Activated CD4-positive, CD25-positive, alpha-beta regulatory T cell treated with anti-CD3 and anti-CD28 coated beads, Interleukin-2, amount 50 U/mL, for 16 hours (primary cell): ENCODE measurements at regions not wholly inside any gene's neighbourhood (a gene's known extent, or its start where the extent isn't known, plus 50 kb on each side); places are given as distances from the start of the nearest gene placed in this dataset.

Source experiments
- DNase-seq: peaks from one replicate; pipeline ENCODE4 v3.0.0-alpha.2; 2020; ENCODE audit warnings: low read depth, low spot score

DNA sequence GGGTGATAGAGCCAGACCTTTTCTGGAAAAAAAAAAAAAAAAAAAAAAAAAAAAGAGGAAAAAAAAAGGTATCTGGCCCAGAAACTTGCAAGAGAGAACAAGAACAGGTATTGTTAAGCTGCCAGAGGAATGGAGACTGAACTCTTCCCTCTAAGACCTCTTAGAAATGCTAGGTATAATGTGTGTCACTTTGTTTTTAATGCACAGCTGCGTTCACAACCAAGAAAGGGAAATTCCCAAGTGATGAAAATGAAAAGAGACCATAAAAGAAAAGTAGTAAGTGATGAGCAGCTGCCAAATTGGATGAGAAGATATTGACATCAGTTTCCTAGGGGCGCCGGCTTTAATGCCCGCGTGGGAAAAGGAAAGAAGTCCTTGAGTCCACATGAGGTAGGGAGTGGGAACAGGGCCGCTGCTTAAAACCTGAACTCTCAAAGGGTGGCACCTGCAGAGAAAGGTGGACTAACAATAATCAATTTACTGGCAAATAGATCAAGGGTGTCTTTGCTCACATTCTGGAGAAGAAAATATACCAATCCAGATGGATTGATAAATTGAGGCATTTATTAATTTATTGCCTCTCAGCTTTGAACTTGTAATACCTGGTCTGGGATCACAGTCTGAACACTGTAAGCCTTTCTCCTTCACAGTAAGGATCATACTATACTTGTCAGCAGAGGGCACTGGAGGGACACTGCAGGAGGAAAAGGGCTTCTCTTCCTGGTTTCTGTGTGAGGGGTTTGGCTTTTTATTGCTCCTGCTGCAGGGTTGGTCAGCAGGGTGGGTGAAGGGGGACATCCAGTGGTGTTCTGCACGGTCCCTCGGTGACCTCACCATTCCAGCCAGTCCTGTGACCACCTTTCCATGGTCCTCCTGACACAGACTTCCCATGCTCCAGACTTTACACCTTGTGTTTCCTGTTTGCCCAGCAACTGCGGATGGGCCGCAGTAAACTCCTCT is 131.6 kb downstream of the AQP9 start:
- no peak for DNase-seq

DNA sequence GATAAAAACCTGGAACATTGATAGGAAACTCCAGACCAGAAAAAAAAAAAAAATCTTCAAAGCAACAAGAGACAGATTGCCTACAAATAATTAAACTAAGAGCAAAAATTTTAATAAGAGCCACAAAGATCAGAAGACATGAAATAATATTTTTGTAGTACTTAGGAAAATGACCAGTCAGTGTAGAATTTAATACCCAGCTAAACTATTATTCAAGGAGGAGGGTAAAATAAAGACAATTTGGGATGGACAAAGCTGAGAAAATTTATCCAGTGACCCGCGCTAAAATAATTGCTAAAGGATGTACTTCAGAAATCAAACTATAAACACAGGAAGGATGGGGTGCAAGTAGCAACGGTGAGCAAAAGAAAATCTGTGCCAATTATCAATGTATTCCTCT is 133.2 kb downstream of the AQP9 start:
- no peak for DNase-seq

DNA sequence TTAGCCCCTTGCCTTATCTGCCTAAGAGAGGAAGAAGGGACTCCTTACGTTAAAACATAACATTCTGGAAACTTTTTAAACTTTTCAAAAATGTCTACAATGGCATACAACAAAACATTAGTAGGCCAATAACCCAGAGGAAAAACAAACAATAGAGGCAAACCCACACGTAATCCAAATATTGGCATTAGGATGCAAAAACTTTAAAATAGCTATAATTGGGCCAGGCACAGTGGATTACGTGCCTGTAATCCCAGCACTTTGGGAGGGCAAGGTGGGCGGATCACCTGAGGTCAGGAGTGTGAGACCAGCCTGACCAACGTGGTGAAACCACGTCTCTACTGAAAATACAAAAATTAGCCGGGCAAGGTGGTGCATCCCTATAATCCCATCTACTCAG is 134.9 kb downstream of the AQP9 start:
- no peak for DNase-seq

DNA sequence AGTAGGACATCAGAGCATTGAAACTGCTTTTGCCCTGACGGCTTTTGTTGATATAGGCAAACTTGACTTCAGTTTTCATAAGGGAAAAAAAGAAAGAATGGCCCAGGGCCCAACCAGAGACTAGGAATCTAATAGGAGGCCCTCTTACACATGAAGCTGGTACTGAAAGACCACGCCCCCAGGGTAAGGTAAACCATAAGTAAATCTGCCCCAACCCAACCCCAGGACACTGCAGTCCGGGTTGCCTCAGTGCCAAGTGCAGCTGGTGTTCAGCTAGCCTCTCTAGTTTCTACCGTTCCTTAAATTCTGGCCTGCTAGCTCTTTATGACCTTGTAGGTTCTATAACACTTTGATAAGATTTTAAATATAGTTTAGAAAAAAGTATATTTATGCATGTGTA is 136.7 kb downstream of the AQP9 start:
- no peak for DNase-seq

DNA sequence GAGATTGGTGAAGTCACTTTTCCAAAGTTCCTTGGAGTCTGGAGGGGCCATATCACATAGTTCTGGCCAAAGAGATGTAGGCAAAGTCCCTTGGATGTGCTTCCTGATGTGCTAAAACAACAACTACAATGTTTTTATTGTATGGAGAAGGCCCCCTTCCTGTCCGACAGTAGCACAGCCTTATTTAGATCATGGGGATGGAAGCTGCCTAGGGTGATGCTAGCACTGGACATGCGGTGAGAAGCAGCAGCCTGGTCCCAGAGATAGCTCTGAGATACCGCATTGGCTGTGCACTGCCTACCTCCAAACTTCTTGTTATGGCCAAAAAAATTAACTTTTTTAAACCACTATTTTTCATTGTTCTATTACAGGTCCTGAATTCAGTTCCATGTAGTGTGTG is 137.6 kb downstream of the AQP9 start:
- no peak for DNase-seq

DNA sequence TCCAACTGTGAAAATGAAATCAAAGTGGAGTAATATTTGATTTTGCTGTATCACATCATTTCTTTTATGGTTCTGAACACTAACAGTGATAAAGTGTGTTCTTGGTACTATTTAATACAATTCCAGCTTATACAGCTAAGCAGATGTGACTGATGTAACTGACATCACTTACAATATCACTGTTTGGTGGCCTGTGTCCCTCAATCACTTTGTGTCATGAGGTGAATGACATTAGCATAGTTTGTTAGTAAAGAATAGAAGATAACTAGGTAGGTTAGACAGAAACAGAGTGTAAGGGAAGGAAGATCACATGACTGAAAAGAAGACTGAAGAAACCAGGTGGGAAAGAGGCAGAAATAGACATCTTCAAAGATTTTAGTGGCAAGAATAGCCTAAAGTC is 138.7 kb downstream of the AQP9 start:
- no peak for DNase-seq

DNA sequence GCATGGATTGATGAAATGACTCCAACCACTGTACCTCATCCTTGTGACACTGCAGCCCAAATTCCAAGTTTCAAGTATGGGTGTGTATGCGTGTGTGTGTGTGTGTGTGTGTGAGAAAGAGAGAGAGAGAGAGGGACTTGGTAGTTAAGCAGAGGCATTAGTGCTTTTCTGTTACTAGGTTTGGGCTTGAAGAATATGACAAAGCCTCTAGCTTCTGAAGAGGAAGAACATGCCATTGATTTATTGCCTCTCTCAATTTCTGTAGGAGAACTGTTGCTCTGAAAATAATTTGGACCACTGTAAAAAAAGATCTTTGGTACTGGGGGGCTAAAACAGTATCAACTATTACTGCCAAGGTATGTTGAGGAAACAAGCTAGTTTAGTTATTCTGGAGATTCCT is 139.2 kb downstream of the AQP9 start:
- no peak for DNase-seq

DNA sequence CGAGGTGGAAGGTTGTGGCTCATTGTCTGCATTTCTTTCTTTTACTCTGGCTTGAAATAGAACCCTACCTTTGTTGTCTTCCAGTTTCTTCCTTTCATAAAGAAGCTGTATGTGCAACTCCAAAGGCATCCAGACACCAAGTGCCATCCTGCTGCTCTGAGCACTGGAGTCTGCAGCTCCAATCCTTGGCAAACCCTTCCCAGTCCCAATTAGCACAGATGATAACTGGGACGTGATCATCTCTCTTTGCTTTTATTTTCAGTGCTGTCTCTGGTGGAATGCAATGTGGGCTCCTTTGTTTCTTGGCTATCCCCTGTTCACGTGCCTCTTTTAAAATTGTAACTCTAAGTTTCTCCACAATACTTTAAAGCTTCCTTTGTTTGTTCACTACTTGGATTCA is 140.9 kb downstream of the AQP9 start:
- DNase-seq = no peak

DNA sequence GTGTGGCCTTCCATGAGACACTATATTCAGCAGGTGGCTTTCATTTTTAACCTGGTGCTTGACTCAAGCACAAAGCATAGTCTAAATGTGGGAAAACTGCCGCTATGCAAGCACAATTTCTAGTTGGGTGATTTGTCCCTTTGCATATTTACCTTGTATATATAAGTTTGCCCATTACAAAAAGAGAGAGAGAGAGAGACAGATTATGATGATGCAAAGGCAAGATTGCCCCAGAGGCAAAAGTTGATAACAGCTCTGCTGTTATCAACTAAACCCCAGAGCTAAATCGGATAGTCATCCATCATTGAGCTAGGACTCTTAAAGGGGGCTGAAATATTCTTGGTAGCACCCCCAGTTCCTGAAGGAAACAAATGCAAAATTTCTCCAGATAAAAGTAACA is 141.5 kb downstream of the AQP9 start:
- no peak for DNase-seq

DNA sequence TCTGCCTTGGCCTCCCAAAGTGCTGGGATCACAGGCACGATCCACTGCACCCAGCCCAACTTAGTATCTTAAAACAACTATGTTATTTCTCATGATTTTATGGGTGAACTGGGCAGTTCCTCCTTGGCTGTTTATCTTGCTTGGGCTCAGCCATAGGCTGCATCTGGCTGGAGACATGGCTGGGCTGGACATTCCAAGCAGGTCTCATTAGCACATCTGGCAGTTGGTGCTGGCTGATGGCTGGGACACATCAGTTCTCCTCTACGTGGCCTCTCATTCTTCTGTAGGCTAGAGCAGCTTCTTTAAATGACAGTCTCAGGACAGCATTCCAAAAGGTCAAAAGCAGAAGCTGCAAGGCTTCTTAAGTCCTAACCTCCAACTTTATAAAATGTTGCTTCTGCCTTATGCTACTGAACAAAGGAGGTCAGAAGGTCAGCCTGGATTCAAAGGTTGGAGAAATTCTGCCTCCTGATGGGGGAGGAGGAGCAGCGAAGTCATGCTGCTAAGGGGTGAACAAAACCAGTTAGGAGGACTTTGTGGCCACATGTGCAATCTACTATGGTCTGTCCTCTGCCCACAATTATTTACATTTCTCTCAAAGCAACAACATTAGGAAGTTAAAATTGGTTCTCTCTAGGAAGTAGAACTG is 144.0 kb downstream of the AQP9 start:
- no peak for DNase-seq

DNA sequence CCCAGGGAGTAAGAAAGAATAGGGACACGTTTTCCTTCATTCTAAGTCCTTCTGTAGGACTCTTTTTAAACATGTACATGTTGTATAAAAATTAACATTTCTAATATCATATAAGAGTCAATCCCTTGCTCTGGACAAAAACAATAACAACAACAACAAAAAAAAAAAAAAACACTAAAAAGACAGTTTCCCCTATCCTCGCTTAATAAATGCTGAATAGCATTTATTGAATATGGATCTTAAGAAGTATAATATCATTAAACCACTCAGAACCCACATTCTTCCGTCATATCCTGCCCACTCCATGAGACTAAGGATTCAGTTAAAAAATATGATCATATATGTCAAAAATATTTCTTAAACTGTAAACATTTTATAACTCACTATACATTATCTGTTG is 145.1 kb downstream of the AQP9 start:
- no peak for DNase-seq

DNA sequence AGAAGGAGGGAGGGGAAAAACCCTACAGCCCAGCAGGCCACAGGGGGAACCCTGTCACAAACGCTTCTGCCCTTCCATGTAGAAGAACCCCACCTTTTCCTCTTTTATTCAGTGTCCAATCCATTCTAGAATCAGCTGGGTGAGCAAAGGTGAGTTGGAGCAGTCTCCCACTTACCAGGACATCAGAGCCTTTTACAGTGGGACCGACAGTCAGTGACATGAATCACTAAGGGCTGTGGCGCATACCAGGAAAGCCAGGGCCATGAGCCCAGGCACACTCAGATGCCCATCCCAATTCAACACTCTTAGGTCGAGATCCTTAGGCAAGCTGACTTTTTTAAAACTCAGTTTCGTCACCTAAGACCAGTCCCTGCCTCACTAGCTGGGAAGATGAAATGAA is 146.1 kb downstream of the AQP9 start:
- no peak for DNase-seq

DNA sequence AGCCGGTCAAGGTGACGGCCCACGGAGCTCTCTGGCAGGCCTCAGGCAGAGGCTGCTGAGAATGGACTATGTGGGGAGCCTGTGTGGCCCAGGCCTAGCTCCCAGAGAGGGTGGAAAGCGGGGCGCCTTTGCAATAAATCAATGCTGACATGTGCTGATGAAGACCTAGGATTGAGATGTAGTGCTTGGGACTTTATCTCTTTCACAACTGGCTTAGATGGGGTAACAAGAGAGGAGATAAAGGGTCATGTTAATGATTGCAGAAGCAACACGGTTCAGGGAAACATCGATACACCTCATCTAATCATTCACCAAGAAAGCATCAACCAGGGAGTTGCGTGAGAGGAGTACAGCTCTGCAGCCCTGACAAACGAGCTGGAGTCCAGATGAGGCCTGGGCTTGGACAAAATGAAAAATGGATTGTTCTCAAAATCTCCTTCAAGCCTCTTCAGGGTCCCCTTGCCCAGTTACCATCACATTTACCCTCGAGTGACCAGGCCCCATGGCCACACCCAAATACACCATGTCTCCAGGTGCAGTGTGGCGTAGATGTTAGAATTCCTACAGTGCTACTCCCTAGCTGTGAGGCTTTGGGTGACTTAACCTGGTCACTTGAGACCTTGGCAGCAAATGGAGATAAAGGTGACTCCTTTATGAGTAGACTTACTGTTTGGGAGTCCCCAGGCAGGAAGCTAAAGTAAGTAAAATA is 146.4 kb upstream of the LIPC start:
- no peak for DNase-seq

DNA sequence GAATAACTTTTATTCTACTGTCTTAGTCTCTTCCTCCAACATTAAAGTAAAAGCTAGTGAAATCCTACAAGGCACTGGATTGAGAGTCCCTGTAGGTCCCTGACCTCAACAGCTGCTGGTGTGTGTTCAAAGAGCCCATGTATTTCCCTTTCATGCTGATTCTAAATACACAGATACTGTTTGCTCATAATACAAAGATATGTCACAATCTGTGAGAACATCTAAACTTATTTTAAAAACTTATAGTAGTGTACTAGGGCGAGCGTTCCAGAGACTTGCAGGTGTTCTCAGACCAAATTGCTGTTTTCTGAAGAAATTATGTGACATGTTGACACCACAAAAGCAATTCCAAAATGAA is 145.9 kb upstream of the LIPC start:
- DNase-seq = no peak

DNA sequence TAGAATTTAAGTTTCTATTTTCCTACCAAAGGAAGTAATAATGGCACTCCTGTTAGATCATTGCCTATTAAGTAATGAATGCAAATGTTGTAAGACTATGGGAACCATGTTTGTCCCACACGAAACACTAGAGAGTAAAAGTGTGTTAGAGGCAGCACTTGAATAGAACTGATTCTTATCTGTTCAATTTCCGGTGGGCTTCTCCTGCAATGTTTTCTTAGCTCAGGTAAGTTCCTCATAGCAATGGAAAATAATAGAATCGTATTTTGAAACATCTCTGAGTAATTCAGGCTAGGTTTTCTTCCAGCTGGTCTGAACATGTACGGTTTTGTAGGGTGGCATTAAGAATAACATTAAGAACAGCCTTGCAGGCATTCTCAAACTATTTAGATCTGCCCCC is 145.3 kb upstream of the LIPC start:
- DNase-seq = no peak

DNA sequence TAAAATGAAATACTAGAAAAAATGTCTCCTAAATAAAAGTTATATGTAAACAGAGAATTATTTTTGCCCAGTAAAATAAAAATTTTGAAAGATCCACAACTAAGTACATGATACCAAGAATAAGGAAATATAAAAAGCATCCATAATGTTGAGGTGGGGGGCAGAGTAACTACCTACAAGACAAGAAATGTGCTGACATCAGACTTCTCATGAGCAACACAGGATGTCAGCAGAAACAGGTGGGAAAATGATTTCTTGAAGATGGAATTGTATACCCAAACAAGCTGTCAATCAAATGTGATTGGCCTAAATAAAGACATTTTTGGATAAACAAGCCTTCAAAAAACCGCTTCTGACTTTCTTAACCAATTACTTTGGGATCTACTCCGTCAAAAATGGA is 143.9 kb upstream of the LIPC start:
- no peak for DNase-seq

DNA sequence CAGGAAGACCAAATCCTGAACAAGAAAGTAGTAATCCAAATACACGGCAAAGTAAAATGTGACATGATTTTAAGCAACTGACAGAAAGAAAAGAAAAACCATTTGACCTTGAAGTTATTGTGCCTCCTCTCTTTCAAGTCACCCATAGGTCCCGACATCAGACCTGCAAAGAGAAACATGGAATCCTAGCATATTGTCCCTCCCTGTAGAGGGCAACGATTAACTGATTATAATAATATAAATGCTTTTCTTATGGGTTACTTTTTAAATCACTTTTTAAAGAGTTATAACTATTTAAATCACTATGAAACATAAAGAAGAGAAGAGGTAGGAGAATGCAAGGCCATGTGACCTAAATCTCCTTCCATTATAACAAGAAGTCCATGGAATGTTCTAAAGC is 143.2 kb upstream of the LIPC start:
- DNase-seq = no peak

DNA sequence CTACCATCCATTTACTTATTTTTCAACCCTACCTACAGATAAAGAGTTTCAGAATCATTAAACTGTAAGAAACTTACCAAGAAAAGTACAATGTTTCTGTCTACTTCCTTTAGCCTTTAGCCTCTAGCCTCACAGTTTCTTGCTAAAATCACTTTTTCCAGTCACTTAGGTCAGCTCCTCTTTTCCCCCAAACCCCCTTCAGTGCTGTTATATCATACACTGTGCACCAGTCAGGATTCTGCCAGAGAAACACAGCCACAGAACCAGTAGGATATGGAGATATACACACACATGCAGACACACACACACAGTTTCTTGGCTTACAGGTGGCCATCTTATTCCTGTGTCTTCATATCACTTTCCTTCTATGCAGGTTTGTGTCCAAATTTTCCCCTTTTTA is 139.9 kb upstream of the LIPC start:
- no peak for DNase-seq

DNA sequence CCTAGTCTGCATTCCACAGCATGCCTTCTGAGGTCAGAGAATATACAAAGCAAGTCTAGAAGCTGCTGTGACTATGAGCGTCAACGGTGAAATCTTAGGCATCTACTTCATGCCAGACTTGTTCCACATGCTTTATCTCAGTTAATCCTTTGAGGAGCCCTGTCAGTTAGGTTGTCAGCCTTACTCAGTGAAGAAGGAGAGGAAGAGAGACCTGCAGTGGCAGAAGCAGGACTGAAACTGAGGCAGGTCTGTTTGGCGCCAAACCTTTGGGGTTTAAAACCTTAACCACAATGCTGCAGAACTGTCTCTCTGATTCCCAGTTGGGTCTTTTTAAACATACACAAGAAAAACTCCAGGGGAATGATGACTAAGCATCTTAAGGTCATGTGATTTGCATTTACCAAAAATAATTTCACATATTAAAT is 139.0 kb upstream of the LIPC start:
- DNase-seq = no peak

DNA sequence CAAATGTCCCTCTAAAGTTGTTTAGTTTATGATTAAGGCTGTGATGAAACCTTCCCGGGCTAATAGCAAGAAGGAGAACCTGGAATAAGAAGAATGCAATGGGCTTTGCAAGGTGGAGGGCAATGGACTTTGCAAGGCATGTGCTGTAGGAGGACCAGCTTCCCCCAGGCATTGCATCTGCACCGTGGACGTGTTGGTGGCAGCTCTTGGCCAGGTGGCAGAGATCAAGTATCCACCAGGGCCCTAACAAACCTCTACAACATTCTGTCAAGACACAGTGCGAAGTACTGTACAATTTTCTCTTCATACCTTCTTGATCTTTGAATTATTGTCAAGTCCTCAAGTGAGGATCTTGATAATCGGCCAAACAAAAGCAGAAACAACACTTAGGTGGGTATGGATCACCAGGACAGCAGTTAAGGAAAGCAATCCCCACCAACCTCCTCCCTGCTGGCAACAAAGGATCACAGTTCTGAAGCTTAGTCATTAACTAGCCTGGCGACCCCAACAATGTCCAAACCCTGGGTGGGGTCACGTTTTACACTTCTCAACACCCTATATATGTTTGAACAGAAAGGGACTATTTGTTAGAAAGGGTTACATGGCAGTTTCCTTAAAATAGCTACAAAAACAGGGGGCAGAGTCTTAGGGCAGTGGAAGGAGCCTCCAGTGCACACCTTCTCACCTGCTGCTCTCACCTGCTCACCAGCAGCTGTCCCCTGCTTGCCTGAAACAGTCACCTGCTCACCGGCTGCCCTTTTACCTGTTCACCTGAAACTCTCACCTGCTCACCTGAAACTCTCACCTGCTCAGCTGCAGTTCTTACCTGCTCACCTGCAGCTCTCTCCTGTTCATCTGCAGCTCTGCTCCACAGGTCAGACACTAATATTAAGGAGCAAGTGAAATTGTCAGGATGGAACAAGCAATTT is 137.9 kb upstream of the LIPC start:
- DNase-seq = no peak

DNA sequence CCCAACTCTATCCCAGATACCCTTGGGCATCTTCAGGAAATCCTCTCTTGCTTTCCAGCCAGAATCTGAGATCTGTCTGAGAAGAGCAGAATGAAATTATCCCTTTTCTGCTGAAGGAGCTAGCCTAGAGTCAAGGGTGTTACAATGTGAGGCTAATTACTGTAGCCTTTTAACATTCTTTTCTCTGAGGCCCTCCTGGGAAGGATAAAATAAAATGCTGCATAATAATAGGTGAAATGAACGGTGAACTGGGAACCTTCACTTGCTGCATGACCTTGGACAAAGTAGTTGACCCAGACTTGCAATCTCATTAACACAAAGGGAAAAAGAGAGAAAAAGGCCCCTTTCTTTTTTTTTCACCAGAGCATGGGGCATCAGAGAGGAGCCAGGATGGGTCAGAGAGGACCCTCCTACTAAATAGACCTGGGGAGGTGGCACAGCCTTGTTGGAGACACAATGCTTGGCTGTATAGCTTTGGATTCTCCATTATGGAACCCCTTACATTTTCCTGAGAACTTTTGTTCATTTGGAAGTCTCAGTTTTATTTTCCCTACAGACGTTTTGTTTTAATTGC is 137.0 kb upstream of the LIPC start:
- DNase-seq = no peak
